ENCODE measurements at regions not wholly inside any gene's neighbourhood (a gene's known extent, or its start where the extent isn't known, plus 50 kb on each side); places are given as distances from the start of the nearest gene placed in this dataset.

DNA sequence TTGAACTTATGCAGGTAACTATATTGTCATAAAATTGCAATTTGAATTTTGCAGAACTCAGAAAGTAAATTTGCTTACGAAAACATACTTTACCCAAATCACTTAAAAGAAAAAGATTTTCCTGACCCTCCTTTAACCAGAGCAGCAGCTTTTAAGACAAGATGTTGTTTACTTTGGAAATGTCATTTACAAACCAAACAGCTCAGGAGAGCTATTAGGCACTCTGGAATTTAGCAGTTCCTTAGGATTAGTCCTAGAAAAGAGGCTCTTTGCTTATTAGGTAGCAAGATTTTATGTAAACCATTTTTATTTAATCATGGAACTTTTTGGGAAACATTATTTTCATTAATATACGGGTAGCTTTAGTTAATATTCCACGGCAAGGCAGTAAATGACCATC is 765.7 kb upstream of the POU3F4 start:
- TF ChIP-seq, protein P1, sequence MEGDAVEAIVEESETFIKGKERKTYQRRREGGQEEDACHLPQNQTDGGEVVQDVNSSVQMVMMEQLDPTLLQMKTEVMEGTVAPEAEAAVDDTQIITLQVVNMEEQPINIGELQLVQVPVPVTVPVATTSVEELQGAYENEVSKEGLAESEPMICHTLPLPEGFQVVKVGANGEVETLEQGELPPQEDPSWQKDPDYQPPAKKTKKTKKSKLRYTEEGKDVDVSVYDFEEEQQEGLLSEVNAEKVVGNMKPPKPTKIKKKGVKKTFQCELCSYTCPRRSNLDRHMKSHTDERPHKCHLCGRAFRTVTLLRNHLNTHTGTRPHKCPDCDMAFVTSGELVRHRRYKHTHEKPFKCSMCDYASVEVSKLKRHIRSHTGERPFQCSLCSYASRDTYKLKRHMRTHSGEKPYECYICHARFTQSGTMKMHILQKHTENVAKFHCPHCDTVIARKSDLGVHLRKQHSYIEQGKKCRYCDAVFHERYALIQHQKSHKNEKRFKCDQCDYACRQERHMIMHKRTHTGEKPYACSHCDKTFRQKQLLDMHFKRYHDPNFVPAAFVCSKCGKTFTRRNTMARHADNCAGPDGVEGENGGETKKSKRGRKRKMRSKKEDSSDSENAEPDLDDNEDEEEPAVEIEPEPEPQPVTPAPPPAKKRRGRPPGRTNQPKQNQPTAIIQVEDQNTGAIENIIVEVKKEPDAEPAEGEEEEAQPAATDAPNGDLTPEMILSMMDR (conservative IDR thresholded peaks at IDR 0.05 in 1 of 2, IDR thresholded peaks at IDR 0.05 in 1 of 2; ENCODE audit: low read depth in 1 of 2, low read length in 2 of 2), result no peak
- TF ChIP-seq EZH2 (IDR thresholded peaks at IDR 0.05; ENCODE audit: low read length, missing control alignments), result no peak

All from fibroblast of lung (primary cell).